ENCODE measurements at regions not wholly inside any gene's neighbourhood (a gene's known extent, or its start where the extent isn't known, plus 50 kb on each side); places are given as distances from the start of the nearest gene placed in this dataset.

DNA sequence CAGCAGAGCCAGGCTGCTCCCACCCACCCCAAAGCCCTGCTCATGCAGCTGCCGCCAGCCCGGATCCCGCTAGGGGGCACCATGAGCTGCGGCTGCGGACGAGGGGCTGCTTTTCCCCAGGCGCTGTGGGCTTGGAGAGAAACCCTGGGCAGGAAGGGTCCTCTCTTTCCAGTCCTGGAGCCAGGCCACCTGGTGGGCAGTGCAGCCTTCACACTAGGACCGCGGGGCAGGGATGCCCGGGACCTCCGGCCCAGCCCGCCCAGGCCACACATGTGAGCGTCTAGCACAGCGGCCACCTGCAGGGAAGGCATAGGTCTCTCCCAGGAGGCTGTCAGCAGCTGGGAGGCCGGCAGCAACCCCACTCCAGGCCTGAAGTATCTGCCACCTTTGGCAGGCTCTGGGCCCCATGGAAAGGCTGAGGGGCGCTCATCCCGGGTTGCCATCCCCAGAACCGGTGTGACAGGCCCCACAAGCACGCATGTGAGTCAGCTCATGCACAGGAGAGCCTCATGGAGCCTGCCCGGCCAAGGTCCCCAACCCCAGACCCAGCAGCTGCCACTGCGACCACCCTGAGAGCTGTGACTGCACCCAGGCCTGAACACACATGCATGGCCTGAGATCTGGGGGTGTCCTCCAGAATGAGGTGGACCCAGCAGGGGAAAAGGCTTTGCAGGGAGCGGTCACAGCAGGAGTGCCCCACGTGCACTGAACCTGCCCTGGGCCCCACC lies 280.0 kb upstream of the RTL1 start:
- H3K4ac ChIP-seq (ENCODE audit: low read depth, low read length), result no peak overlapping the region
- dilution Hi-C loops (cut with HindIII; ENCODE audit: low sequenced_read_pairs, unreplicated experiment), result no loop called here
- H2BK20ac ChIP-seq (ENCODE audit: low read depth, low read length), result no peak overlapping the region
- H3K9ac ChIP-seq (ENCODE audit: low read depth, low read length), result no peak overlapping the region
- WGBS, 2 experiments (ENCODE audit: extremely low coverage in 2 of 2, insufficient read length in 1 of 2), result 49% methylated on average over 6 of the region's 23 CpGs; no CpG with 5 or more reads in 1 of the 2 experiments
- ChIA-PET POLR2A (ENCODE audit: unreplicated experiment) (no interaction called here), CTCF (no interaction called here)
- DNase-seq (no peak), ATAC-seq (ENCODE audit: low read depth) (no peak)
- peaks cover 17% of the 10 kb centered on the region; the same call in 1 of the 2 replicates for H3K27me3 ChIP-seq (ENCODE audit: control insufficient read depth, insufficient read depth, low read length)
- TF ChIP-seq RAD21 (IDR thresholded peaks at IDR 0.05; ENCODE audit: low read length), result peak; percentile 18; the same call in 1 of the 2 replicates
- no peak for TF ChIP-seq FOS (IDR thresholded peaks at IDR 0.05; ENCODE audit: low read depth, low read length)
- TF ChIP-seq, protein P1, sequence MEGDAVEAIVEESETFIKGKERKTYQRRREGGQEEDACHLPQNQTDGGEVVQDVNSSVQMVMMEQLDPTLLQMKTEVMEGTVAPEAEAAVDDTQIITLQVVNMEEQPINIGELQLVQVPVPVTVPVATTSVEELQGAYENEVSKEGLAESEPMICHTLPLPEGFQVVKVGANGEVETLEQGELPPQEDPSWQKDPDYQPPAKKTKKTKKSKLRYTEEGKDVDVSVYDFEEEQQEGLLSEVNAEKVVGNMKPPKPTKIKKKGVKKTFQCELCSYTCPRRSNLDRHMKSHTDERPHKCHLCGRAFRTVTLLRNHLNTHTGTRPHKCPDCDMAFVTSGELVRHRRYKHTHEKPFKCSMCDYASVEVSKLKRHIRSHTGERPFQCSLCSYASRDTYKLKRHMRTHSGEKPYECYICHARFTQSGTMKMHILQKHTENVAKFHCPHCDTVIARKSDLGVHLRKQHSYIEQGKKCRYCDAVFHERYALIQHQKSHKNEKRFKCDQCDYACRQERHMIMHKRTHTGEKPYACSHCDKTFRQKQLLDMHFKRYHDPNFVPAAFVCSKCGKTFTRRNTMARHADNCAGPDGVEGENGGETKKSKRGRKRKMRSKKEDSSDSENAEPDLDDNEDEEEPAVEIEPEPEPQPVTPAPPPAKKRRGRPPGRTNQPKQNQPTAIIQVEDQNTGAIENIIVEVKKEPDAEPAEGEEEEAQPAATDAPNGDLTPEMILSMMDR (conservative IDR thresholded peaks at IDR 0.05; ENCODE audit: low read depth, low read length), result peak; percentile 29
- H2AK9ac ChIP-seq (replicated peaks; ENCODE audit: low read depth, low read length, poor library complexity), result no peak overlapping the region
- intact Hi-C loops (cut with micrococcal nuclease), result no loop called here
- no peaks in the 10 kb centered on the region for H3K36me3 ChIP-seq (ENCODE audit: control insufficient read depth, insufficient read depth, low read length)
- no peak overlapping the region for H3K14ac ChIP-seq (replicated peaks; ENCODE audit: low read depth, low read length)
- no peak overlapping the region for H4K5ac ChIP-seq (ENCODE audit: low read depth, low read length)
- no peaks in the 10 kb centered on the region for H3K9me1 ChIP-seq (ENCODE audit: insufficient read depth, low read length)
- no peak overlapping the region for H2BK120ac ChIP-seq (ENCODE audit: low read depth, low read length)
- in situ Hi-C loops (cut with MboI; ENCODE audit: low sequenced_read_pairs), result no loop called here
- no peak overlapping the region for H3K18ac ChIP-seq (ENCODE audit: low read depth, low read length)
- H4K8ac ChIP-seq (ENCODE audit: low read depth in 2 of 2, low read length in 2 of 2), result no peak overlapping the region
- H3K27ac ChIP-seq (ENCODE audit: insufficient read depth, low read length), result no peak overlapping the region
- no peak overlapping the region for H3K56ac ChIP-seq (ENCODE audit: extremely low read depth, insufficient read depth, low read length)
- no peak overlapping the region for H4K91ac ChIP-seq (ENCODE audit: insufficient read depth, low read depth, low read length)
- H3K23ac ChIP-seq (ENCODE audit: low read depth, low read length), result no peak overlapping the region
- no peaks in the 10 kb centered on the region for H3K4me1 ChIP-seq (ENCODE audit: control insufficient read depth, insufficient read depth, low read length)
- no peak overlapping the region for H2AFZ ChIP-seq (replicated peaks; ENCODE audit: low read length, poor library complexity)
- no peak overlapping the region for H2AK5ac ChIP-seq (ENCODE audit: low read depth, low read length)
- no peak overlapping the region for H3K4me3 ChIP-seq (ENCODE audit: insufficient read depth, low read depth, low read length)
- no peak overlapping the region for H2BK15ac ChIP-seq (ENCODE audit: low read depth, low read length)
- H3K4me2 ChIP-seq (ENCODE audit: low read depth, low read length), result no peak overlapping the region
- no peaks in the 10 kb centered on the region for H3K79me1 ChIP-seq (ENCODE audit: low read depth in 1 of 2, low read length in 2 of 2)
- no peak overlapping the region for H2BK5ac ChIP-seq (ENCODE audit: low read depth, low read length, poor library complexity, severe bottlenecking)
- H4K20me1 ChIP-seq (ENCODE audit: insufficient read depth, low read length), result no peaks in the 10 kb centered on the region; the same call in 1 of the 2 replicates
- no TSS peak for BruUV-seq (replicated peaks)
- H3K9me3 ChIP-seq (ENCODE audit: control insufficient read depth, insufficient read depth, low read length), result peaks cover 19% of the 10 kb centered on the region
